ENCODE measurements at regions not wholly inside any gene's neighbourhood (a gene's known extent, or its start where the extent isn't known, plus 50 kb on each side); places are given as distances from the start of the nearest gene placed in this dataset.

DNA sequence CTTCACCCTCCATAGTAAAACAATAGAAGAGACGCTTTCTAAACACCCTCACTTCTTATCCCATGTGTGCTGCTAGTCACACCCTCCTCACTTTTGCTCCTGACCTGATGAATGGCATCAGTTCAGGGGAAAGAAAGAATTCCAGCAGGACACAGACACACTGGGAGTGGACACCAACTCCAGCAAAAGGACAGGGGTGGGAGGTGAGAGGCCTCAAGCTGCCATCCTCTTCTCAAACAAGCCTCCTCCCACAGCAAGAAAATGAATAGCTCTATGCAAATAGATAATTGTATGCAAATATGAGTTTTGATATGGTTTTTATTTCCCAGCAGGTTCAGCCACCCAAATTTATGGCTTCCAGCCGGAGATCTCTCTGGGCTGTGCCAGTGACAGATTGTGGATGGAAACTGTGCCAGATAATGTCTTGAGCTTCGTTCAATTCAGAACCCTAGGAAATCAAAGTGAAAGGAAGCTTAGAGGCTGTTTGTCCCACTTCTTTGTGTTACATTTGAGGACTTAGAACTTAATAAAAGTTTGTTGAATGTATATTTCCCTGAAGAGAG is 209.3 kb upstream of the PPP2R3A start:
- TF ChIP-seq, protein P1, sequence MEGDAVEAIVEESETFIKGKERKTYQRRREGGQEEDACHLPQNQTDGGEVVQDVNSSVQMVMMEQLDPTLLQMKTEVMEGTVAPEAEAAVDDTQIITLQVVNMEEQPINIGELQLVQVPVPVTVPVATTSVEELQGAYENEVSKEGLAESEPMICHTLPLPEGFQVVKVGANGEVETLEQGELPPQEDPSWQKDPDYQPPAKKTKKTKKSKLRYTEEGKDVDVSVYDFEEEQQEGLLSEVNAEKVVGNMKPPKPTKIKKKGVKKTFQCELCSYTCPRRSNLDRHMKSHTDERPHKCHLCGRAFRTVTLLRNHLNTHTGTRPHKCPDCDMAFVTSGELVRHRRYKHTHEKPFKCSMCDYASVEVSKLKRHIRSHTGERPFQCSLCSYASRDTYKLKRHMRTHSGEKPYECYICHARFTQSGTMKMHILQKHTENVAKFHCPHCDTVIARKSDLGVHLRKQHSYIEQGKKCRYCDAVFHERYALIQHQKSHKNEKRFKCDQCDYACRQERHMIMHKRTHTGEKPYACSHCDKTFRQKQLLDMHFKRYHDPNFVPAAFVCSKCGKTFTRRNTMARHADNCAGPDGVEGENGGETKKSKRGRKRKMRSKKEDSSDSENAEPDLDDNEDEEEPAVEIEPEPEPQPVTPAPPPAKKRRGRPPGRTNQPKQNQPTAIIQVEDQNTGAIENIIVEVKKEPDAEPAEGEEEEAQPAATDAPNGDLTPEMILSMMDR (IDR thresholded peaks at IDR 0.05): no peak
- Histone ChIP-seq H3K36me3 (ENCODE audit: control insufficient read depth, insufficient read depth, low read length) (no peaks in the 10 kb centered on the region), H2AFZ (no peak overlapping the region), H3K4me2 (ENCODE audit: low read length) (no peak overlapping the region), H3K27ac (no peak overlapping the region), H3K79me2 (no peaks in the 10 kb centered on the region), H3K27me3 (ENCODE audit: control insufficient read depth, insufficient read depth, low read length) (no peaks in the 10 kb centered on the region), H3K4me3 (ENCODE audit: low read depth, low read length) (no peak overlapping the region), H3K9ac (no peak overlapping the region), H3K9me3 (ENCODE audit: control insufficient read depth, low read length) (no peaks in the 10 kb centered on the region), H3K4me1 (no peaks in the 10 kb centered on the region)

DNA sequence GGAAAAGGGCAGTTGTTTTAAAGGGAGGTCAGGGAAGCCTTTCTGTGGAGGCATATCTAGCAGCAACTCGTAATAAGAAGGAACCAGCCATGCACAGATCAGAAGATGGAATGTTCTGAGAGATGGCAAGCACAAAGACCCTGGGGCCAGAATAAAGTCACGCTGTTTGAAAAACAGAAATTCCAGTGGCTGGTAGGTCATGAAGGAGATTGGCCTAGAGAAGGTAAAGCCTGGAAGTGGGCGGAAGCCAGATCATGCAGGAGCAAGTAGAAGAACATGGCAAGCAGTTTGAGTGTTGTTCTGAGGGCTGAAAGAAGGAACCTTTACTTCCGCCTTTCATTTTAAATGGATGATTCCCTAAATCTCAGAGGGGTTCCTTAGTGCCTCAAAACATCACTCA is 208.1 kb upstream of the PPP2R3A start:
- Histone ChIP-seq H3K4me2 (ENCODE audit: low read length) (no peak overlapping the region), H3K9ac (no peak overlapping the region), H3K4me3 (ENCODE audit: low read depth, low read length) (no peak overlapping the region), H2AFZ (no peak overlapping the region), H3K36me3 (ENCODE audit: control insufficient read depth, insufficient read depth, low read length) (no peaks in the 10 kb centered on the region), H3K79me2 (no peaks in the 10 kb centered on the region), H3K4me1 (no peaks in the 10 kb centered on the region), H3K27ac (no peak overlapping the region), H3K9me3 (ENCODE audit: control insufficient read depth, low read length) (no peaks in the 10 kb centered on the region), H3K27me3 (ENCODE audit: control insufficient read depth, insufficient read depth, low read length) (no peaks in the 10 kb centered on the region)
- TF ChIP-seq, protein P1 (IDR thresholded peaks at IDR 0.05): no peak

DNA sequence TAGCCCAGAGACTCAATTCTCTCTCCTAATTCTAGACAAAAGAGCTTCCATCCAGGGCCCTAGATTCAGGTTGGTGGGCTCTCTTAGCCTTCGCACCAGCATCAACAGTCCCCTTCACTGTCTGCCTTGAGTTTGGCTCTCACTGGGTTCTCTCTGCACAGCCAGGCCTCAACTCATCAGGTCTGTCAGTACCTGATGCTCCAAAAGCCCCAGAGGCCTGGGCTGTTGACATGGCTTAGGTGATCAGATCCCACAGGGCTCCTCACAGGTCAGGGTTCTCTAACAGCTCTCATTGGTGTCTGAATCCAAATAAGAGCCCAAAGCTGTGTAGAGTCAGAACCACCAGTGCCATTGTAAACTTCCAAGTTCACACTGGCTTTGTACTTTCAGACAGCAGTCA is 206.6 kb upstream of the PPP2R3A start:
- no peaks in the 10 kb centered on the region for H3K4me1 ChIP-seq
- H3K4me2 ChIP-seq (ENCODE audit: low read length): no peak overlapping the region
- H3K79me2 ChIP-seq: no peaks in the 10 kb centered on the region
- H3K27ac ChIP-seq: no peak overlapping the region
- no peaks in the 10 kb centered on the region for H3K9me3 ChIP-seq (ENCODE audit: control insufficient read depth, low read length)
- no peaks in the 10 kb centered on the region for H3K36me3 ChIP-seq (ENCODE audit: control insufficient read depth, insufficient read depth, low read length)
- TF ChIP-seq, protein P1 (IDR thresholded peaks at IDR 0.05): no peak
- no peaks in the 10 kb centered on the region for H3K27me3 ChIP-seq (ENCODE audit: control insufficient read depth, insufficient read depth, low read length)
- H2AFZ ChIP-seq: no peak overlapping the region
- H3K4me3 ChIP-seq (ENCODE audit: low read depth, low read length): no peak overlapping the region
- no peak overlapping the region for H3K9ac ChIP-seq

DNA sequence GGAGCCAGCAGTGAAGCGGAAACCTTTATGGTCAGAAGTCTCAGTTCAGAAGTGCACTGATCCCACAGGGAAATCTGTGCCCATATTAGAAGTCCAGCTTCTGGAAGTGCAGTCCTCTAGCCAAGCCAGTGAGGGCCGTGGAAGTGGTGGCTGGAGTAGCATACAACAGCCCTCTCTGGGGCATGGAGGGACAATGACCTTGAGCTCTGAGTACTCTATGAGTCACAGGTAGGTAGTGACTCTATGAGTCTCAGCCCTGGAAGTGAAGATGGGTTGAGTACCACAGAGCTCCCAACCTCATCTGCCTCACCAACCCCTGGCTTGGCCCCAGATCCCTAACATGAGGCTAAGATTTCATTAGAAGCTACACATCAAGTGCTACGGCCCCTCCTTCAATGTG is 205.9 kb upstream of the PPP2R3A start:
- TF ChIP-seq, protein P1 (IDR thresholded peaks at IDR 0.05): no peak
- no peaks in the 10 kb centered on the region for H3K9me3 ChIP-seq (ENCODE audit: control insufficient read depth, low read length)
- H3K27me3 ChIP-seq (ENCODE audit: control insufficient read depth, insufficient read depth, low read length): no peaks in the 10 kb centered on the region
- H3K36me3 ChIP-seq (ENCODE audit: control insufficient read depth, insufficient read depth, low read length): no peaks in the 10 kb centered on the region
- H3K4me3 ChIP-seq (ENCODE audit: low read depth, low read length): no peak overlapping the region
- no peak overlapping the region for H3K4me2 ChIP-seq (ENCODE audit: low read length)
- H3K4me1 ChIP-seq: no peaks in the 10 kb centered on the region
- H2AFZ ChIP-seq: no peak overlapping the region
- H3K27ac ChIP-seq: no peak overlapping the region
- H3K9ac ChIP-seq: no peak overlapping the region
- H3K79me2 ChIP-seq: no peaks in the 10 kb centered on the region

DNA sequence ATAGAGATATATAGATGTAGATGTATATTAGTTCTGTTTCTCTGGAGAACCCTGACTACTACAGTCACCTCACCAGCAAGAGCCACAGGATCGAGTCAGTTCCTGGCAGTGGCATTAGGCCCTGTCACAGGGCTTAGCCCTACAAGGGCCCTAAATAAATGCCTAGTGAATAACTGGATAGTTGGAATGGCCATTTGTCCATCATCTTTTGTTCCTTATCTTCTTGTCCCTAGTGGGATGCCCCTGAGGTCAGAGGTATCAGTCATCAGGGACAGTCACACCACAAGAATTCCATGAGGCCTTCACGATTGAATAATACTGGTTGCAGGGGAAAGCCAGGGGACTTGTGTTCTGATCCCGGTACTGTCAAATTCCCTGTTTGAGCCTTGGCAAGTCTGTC is 204.9 kb upstream of the PPP2R3A start:
- TF ChIP-seq, protein P1 (IDR thresholded peaks at IDR 0.05): no peak
- no peak overlapping the region for H3K4me3 ChIP-seq (ENCODE audit: low read depth, low read length)
- H3K4me1 ChIP-seq: no peaks in the 10 kb centered on the region
- no peak overlapping the region for H3K27ac ChIP-seq
- no peaks in the 10 kb centered on the region for H3K9me3 ChIP-seq (ENCODE audit: control insufficient read depth, low read length)
- no peak overlapping the region for H2AFZ ChIP-seq
- no peaks in the 10 kb centered on the region for H3K36me3 ChIP-seq (ENCODE audit: control insufficient read depth, insufficient read depth, low read length)
- H3K27me3 ChIP-seq (ENCODE audit: control insufficient read depth, insufficient read depth, low read length): no peaks in the 10 kb centered on the region
- H3K4me2 ChIP-seq (ENCODE audit: low read length): no peak overlapping the region
- H3K79me2 ChIP-seq: no peaks in the 10 kb centered on the region
- H3K9ac ChIP-seq: no peak overlapping the region

Data from parathyroid adenoma (tissue), 2 donors.